Stomach (tissue), 8 donors: ENCODE measurements at regions not wholly inside any gene's neighbourhood (a gene's known extent, or its start where the extent isn't known, plus 50 kb on each side); places are given as distances from the start of the nearest gene placed in this dataset.

Experiments
- DNase-seq, 2 donors: peaks; one replicate each; pipeline versions ENCODE4 v3.0.0 to v3.0.0-alpha.2; 2013 to 2019
- H3K27ac ChIP-seq, 5 donors: fragments of 200-600 bp in 4 of 5; sonication (generic) in 4 of 5; one replicate each; pipeline ENCODE4 v1.5.1; 2013 to 2019; ENCODE audit warnings: mild to moderate bottlenecking in 1 of 5, moderate library complexity in 1 of 5
- H3K27me3 ChIP-seq, 3 donors: fragments of 200-600 bp; sonication (generic); one replicate each; pipeline ENCODE4 v1.5.1; 2017 to 2019; ENCODE audit warnings: mixed run types in 1 of 3
- H3K36me3 ChIP-seq, 4 donors: fragments of 200-600 bp; sonication (generic); 1 replicate in 3 of 4; 2 replicates in 1 of 4; pipeline ENCODE4 v1.5.1; 2016 to 2019
- H3K4me1 ChIP-seq, 4 donors: fragments of 200-600 bp; sonication (generic); one replicate each; pipeline ENCODE4 v1.5.1; 2016 to 2019
- H3K4me3 ChIP-seq, 4 donors: fragments of 200-600 bp; sonication (generic) in 3 of 4; one replicate each; pipeline ENCODE4 v1.5.1; 2016 to 2019; ENCODE audit warnings: mild to moderate bottlenecking in 1 of 4
- H3K9me3 ChIP-seq, 4 donors: fragments of 200-600 bp; sonication (generic); one replicate each; pipeline ENCODE4 v1.5.1; 2016 to 2019
- CTCF ChIP-seq, 7 experiments: fragments of 450-650 bp in 4 of 7; fragments of 200-600 bp in 3 of 7; sonication (generic) in 3 of 7; IDR thresholded peaks; one replicate each; pipeline ENCODE4 v1.5.1; 2016 to 2019; ENCODE audit warnings: antibody characterized with exemption in 7 of 7, control low read depth in 2 of 7, mild to moderate bottlenecking in 1 of 7
- EP300 ChIP-seq: sonication (generic); formaldehyde crosslinking; IDR thresholded peaks from one replicate; pipeline ENCODE4 v1.6.1; 2017; ENCODE audit warnings: antibody characterized with exemption
- POLR2A ChIP-seq, 4 donors: fragments of 450-650 bp; IDR thresholded peaks; one replicate each; pipeline ENCODE4 v1.6.1; 2016; ENCODE audit warnings: antibody characterized with exemption in 4 of 4, control low read depth in 2 of 4, mild to moderate bottlenecking in 1 of 4, moderate library complexity in 1 of 4
- POLR2AphosphoS5 ChIP-seq, 3 donors: sonication (generic); formaldehyde crosslinking; IDR thresholded peaks; one replicate each; pipeline ENCODE4 v1.6.1; 2016; ENCODE audit warnings: antibody characterized with exemption in 3 of 3
- WGBS, 5 donors: extraction: QIAGEN DNeasy Blood & Tissue Kit in 3 of 5; methylation state at CpG; one replicate each; pipeline versions ENCODE4 v1.1.5 to v1.1.7; 2013 to 2018; 5-methylcytosine and 5-hydroxymethylcytosine counted together
- intact Hi-C: fragments of 100-400 bp; cut with DNase I; formaldehyde crosslinking; loops from one replicate; pipeline ENCODE4 v1.15.1; 2023; ENCODE audit warnings: low total_unique reads
- donor health status: healthy with polysubstance abuse.
- donor health status: Bipolar disorder and iron deficiency.
- donor health status: healthy.

DNA sequence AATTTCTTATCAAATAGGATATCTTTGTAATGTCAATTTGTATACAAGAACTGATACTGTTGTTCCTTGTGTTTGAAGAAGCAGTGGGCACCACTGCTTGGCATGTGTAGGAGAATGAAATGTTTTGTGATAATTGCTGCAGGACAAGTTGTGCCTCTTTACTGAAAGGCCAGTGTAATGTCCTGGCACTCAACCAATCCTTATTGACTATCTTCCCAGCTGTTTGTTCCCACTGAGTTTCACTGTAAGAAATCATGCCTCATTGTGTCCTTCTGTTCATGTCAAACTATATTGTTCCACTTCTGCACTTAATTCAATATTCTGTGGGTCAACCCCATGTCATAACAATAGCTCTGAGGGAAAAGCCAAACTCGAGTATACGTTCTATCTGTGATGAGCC lies 136.1 kb upstream of the FAM83B start:
- intact Hi-C loops = no loop called here
- H3K4me1 ChIP-seq = peaks cover 0 to 3% (median 0%) of the 10 kb centered on the region in 4 donors
- TF ChIP-seq EP300 (no peak), POLR2AphosphoS5 (IDR thresholded peaks at IDR 0.05) (no peak), CTCF (IDR thresholded peaks at IDR 0.05) (no peak), POLR2A (IDR thresholded peaks at IDR 0.05) (no peak)
- 20 to 67% (median 38%) methylated on average over 2 of the region's 2 CpGs for WGBS, 5 donors
- no peaks in the 10 kb centered on the region for H3K36me3 ChIP-seq
- H3K27me3 ChIP-seq = no peaks in the 10 kb centered on the region
- no peaks in the 10 kb centered on the region for H3K9me3 ChIP-seq
- H3K4me3 ChIP-seq = no peak overlapping the region
- peak in 1 of 2 donors; percentile 45 for DNase-seq
- H3K27ac ChIP-seq = no peak overlapping the region

DNA sequence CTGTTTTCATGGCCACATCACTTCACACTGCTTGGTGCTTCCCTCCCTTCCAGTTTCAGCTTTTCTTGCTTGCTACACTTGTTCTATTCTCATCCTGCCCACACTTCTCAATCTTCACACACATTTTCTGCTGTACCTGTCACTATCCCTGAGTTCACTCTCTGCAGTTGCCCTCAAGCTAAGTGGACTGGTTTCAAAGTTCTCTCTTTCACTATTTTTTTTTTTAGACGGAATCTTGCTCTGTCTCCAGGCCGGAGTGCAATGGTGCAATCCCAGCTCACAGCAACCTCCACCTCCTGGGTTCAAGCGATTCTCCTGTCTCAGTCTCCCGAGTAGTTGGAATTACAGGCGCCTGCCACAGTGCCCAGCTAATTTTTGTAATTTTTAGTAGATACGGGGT lies 130.6 kb upstream of the FAM83B start:
- DNase-seq = no peak
- 88 to 99% (median 93%) methylated on average over 6 of the region's 6 CpGs for WGBS, 5 donors
- Histone ChIP-seq H3K9me3 (no peaks in the 10 kb centered on the region), H3K4me3 (no peak overlapping the region), H3K36me3 (no peaks in the 10 kb centered on the region), H3K4me1 (peaks cover 0 to 16% (median 0%) of the 10 kb centered on the region in 4 donors), H3K27me3 (no peaks in the 10 kb centered on the region), H3K27ac (no peak overlapping the region)
- no peak for TF ChIP-seq POLR2A (IDR thresholded peaks at IDR 0.05)
- TF ChIP-seq POLR2AphosphoS5 (IDR thresholded peaks at IDR 0.05) = no peak
- TF ChIP-seq CTCF (IDR thresholded peaks at IDR 0.05) = no peak
- no peak for TF ChIP-seq EP300
- intact Hi-C loops = no loop called here

DNA sequence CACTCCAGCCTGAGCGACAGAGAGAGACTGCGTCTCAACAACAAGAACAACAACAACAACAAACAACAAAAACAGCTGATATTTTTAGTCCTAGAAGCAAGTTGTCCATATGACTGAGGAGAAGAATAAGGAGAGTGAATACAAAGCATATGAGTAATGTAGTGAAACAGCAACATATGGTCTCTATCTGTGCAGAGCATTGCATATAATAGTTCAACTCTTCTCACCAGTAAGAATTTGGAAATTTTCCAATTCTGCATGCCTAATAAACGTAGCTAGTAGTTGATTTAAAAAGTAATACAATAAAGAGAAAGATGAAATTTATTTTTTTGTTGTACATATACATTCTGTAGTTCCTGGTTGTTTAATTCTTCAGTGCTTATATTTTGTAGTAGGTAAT lies 129.7 kb upstream of the FAM83B start:
- Histone ChIP-seq H3K4me3 (no peak overlapping the region), H3K27ac (no peak overlapping the region), H3K4me1 (peaks cover 0 to 16% (median 0%) of the 10 kb centered on the region in 4 donors), H3K36me3 (no peaks in the 10 kb centered on the region), H3K9me3 (no peaks in the 10 kb centered on the region), H3K27me3 (no peaks in the 10 kb centered on the region)
- 65 to 75% (median 68%) methylated on average over 3 of the region's 3 CpGs for WGBS, 5 donors
- peak in 1 of 2 donors; percentile 31 for DNase-seq
- intact Hi-C loops = no loop called here
- TF ChIP-seq POLR2A (IDR thresholded peaks at IDR 0.05) (no peak), EP300 (no peak)

GRCh38 chr6:54717849-54718455 lies 128.6 kb upstream of the FAM83B start:
- Histone ChIP-seq H3K27me3 (no peaks in the 10 kb centered on the region), H3K9me3 (no peaks in the 10 kb centered on the region), H3K4me1 (peaks cover 0 to 16% (median 0%) of the 10 kb centered on the region in 4 donors), H3K27ac (no peak overlapping the region), H3K4me3 (no peak overlapping the region), H3K36me3 (no peaks in the 10 kb centered on the region)
- peak; percentile 84 to 87 for DNase-seq
- WGBS, 5 donors = 16 to 34% (median 27%) methylated on average over 5 of the region's 5 CpGs
- TF ChIP-seq POLR2A (IDR thresholded peaks at IDR 0.05) = no peak
- no peak for TF ChIP-seq POLR2AphosphoS5 (IDR thresholded peaks at IDR 0.05)
- peak in 5 of 7 experiments; percentile 63 to 85 (median 68) for TF ChIP-seq CTCF (IDR thresholded peaks at IDR 0.05)
- TF ChIP-seq EP300 = no peak
- intact Hi-C loops = no loop called here

DNA sequence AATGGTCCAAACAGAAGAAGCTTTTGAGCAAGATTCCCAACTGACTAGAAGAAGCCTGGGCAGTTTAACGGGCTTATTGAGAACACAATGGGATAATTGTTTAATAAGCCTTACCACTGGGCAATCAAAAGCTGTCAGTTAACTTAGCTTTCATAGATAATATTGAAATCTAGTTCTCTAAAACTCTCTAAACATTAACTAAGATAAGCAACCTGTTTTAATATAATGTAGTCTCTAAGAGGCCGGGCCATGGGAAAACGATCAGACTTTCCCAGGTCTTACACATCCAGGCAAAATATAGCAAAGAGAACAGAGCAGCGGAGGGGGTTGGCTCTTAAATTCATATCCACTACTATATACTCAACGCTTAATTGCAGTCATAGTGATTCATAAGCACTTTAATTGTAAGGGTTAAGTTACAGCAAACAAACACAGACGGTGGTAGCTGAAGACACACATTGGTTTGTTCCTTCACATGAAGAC lies 128.0 kb upstream of the FAM83B start:
- no peak for TF ChIP-seq POLR2A (IDR thresholded peaks at IDR 0.05)
- no peak for TF ChIP-seq EP300
- no peak for TF ChIP-seq POLR2AphosphoS5 (IDR thresholded peaks at IDR 0.05)
- Histone ChIP-seq H3K4me3 (no peak overlapping the region), H3K4me1 (peaks cover 0 to 16% (median 0%) of the 10 kb centered on the region in 4 donors), H3K27me3 (no peaks in the 10 kb centered on the region), H3K27ac (no peak overlapping the region), H3K9me3 (no peaks in the 10 kb centered on the region), H3K36me3 (no peaks in the 10 kb centered on the region)
- WGBS, 5 donors = 21 to 50% (median 38%) methylated on average over 6 of the region's 6 CpGs
- peak in 1 of 2 donors; percentile 61 for DNase-seq
- intact Hi-C loops = no loop called here
